ENCODE measurements at regions not wholly inside any gene's neighbourhood (a gene's known extent, or its start where the extent isn't known, plus 50 kb on each side); places are given as distances from the start of the nearest gene placed in this dataset.

GRCh38 chr7:145520284-145520683 lies 596.3 kb upstream of the CNTNAP2 start:
- TF ChIP-seq CTCF (IDR thresholded peaks at IDR 0.05): no peak
- TF ChIP-seq POLR2A (IDR thresholded peaks at IDR 0.05): no peak

Data from right lobe of liver (tissue), 4 donors.